ENCODE measurements at regions not wholly inside any gene's neighbourhood (a gene's known extent, or its start where the extent isn't known, plus 50 kb on each side); places are given as distances from the start of the nearest gene placed in this dataset.

DNA sequence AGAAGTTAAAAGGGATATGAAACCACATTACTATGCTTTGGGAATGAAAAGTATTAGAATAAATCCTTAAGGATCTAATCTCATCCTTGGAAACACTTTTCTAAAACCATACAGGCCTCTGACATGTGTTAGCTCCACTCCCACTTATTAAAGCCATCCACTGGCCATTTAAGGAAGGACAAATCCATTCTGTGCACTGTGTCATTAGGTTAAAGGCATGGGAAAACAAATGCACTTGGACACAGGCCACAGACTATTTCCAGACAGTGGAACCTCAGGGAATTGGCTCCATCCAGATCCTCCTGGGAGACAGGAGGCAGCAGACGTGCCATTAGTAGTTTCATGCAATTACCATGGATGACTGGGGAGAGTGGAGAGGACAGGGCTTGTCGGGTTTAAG lies 454.9 kb downstream of the ENC1 start:
- H3K27me3 Mint-ChIP-seq (ENCODE audit: unreplicated experiment) = no peaks in the 10 kb centered on the region
- TF ChIP-seq CTCF (IDR thresholded peaks at IDR 0.05; ENCODE audit: unreplicated experiment) = no peak
- intact Hi-C loops (cut with micrococcal nuclease; ENCODE audit: unreplicated experiment) = no loop called here
- no peak for DNase-seq
- no peaks in the 10 kb centered on the region for H3K36me3 Mint-ChIP-seq (ENCODE audit: insufficient read depth, unreplicated experiment)
- no peaks in the 10 kb centered on the region for H3K4me1 Mint-ChIP-seq (ENCODE audit: low read depth, unreplicated experiment)
- H3K27ac Mint-ChIP-seq (ENCODE audit: unreplicated experiment) = no peak overlapping the region
- no TSS peak for BruUV-seq (replicated peaks)
- peaks cover 5% of the 10 kb centered on the region for H3K9me3 Mint-ChIP-seq (ENCODE audit: low read depth, unreplicated experiment)
- no peak overlapping the region for H3K4me3 Mint-ChIP-seq (ENCODE audit: low read depth, unreplicated experiment)
- CTCF ChIA-PET = no interaction called here

GRCh38 chr5:74184649-74185048 lies 455.9 kb downstream of the ENC1 start:
- no TSS peak for BruUV-seq (replicated peaks)
- Mint-ChIP-seq H3K9me3 (ENCODE audit: low read depth, unreplicated experiment) (peaks cover 5% of the 10 kb centered on the region), H3K4me1 (ENCODE audit: low read depth, unreplicated experiment) (no peaks in the 10 kb centered on the region), H3K27me3 (ENCODE audit: unreplicated experiment) (no peaks in the 10 kb centered on the region), H3K4me3 (ENCODE audit: low read depth, unreplicated experiment) (no peak overlapping the region), H3K27ac (ENCODE audit: unreplicated experiment) (no peak overlapping the region), H3K36me3 (ENCODE audit: insufficient read depth, unreplicated experiment) (no peaks in the 10 kb centered on the region)
- DNase-seq = no peak
- no peak for TF ChIP-seq CTCF (IDR thresholded peaks at IDR 0.05; ENCODE audit: unreplicated experiment)
- intact Hi-C loops (cut with micrococcal nuclease; ENCODE audit: unreplicated experiment) = no loop called here
- CTCF ChIA-PET = no interaction called here

DNA sequence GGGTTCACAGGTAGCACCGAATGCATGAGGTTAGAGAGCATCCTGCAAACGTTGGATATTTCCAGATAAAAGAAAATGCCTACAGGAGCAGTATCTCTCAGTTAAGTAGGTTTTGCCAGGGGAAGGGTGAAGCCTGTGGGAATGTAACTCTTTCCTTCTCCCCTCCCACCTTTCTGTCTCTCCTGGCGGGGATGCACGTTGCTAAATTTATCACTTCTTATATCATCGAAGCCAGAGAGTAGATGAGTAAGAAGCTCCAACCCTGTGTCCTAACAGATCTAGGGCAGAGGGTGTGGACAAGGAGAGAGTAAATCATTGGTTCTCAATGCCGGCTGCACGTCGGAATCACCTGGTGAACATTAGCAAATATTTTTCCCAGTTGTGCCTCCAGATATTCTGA lies 457.5 kb downstream of the ENC1 start:
- Mint-ChIP-seq H3K27me3 (ENCODE audit: unreplicated experiment) (no peaks in the 10 kb centered on the region), H3K4me3 (ENCODE audit: low read depth, unreplicated experiment) (no peak overlapping the region), H3K4me1 (ENCODE audit: low read depth, unreplicated experiment) (no peaks in the 10 kb centered on the region), H3K36me3 (ENCODE audit: insufficient read depth, unreplicated experiment) (no peaks in the 10 kb centered on the region), H3K27ac (ENCODE audit: unreplicated experiment) (no peak overlapping the region), H3K9me3 (ENCODE audit: low read depth, unreplicated experiment) (peaks cover 5% of the 10 kb centered on the region)
- no TSS peak for BruUV-seq (replicated peaks)
- no peak for DNase-seq
- intact Hi-C loops (cut with micrococcal nuclease; ENCODE audit: unreplicated experiment) = no loop called here
- no peak for TF ChIP-seq CTCF (IDR thresholded peaks at IDR 0.05; ENCODE audit: unreplicated experiment)
- CTCF ChIA-PET = no interaction called here

GRCh38 chr5:74182603-74183002 lies 457.9 kb downstream of the ENC1 start:
- no peaks in the 10 kb centered on the region for H3K4me1 Mint-ChIP-seq (ENCODE audit: low read depth, unreplicated experiment)
- no peak overlapping the region for H3K4me3 Mint-ChIP-seq (ENCODE audit: low read depth, unreplicated experiment)
- no peaks in the 10 kb centered on the region for H3K27me3 Mint-ChIP-seq (ENCODE audit: unreplicated experiment)
- intact Hi-C loops (cut with micrococcal nuclease; ENCODE audit: unreplicated experiment) = no loop called here
- H3K36me3 Mint-ChIP-seq (ENCODE audit: insufficient read depth, unreplicated experiment) = no peaks in the 10 kb centered on the region
- H3K27ac Mint-ChIP-seq (ENCODE audit: unreplicated experiment) = no peak overlapping the region
- CTCF ChIA-PET = no interaction called here
- BruUV-seq (replicated peaks) = no TSS peak
- no peak for TF ChIP-seq CTCF (IDR thresholded peaks at IDR 0.05; ENCODE audit: unreplicated experiment)
- no peak for DNase-seq
- H3K9me3 Mint-ChIP-seq (ENCODE audit: low read depth, unreplicated experiment) = peaks cover 3% of the 10 kb centered on the region

DNA sequence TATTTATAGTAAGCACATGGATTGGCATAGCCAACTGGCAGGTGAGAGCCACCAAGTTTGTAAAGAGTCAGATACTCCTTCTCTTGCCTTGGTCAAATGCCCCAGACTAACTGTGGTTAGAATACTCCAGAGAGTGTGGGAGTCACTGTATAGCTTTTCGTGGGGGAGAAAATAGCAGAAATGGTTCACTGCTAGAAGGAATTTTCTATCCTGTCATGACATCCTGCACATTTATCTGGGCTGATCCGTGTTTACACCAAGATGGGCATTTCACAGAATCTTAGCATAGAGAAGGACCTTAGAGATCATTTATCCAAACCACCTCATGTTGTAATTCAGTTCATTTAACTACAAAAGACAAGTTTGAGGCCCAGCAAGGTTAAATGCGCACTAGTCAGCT lies 460.8 kb downstream of the ENC1 start:
- no peaks in the 10 kb centered on the region for H3K4me1 Mint-ChIP-seq (ENCODE audit: low read depth, unreplicated experiment)
- H3K9me3 Mint-ChIP-seq (ENCODE audit: low read depth, unreplicated experiment) = no peaks in the 10 kb centered on the region
- H3K27ac Mint-ChIP-seq (ENCODE audit: unreplicated experiment) = no peak overlapping the region
- H3K36me3 Mint-ChIP-seq (ENCODE audit: insufficient read depth, unreplicated experiment) = no peaks in the 10 kb centered on the region
- no peak for TF ChIP-seq CTCF (IDR thresholded peaks at IDR 0.05; ENCODE audit: unreplicated experiment)
- no peaks in the 10 kb centered on the region for H3K27me3 Mint-ChIP-seq (ENCODE audit: unreplicated experiment)
- intact Hi-C loops (cut with micrococcal nuclease; ENCODE audit: unreplicated experiment) = no loop called here
- no TSS peak for BruUV-seq (replicated peaks)
- CTCF ChIA-PET = interaction anchor here (0.9 kb wide), 1 partner anchor 13 kb away, joined by 3 read pairs; no protein-coding TSS in a partner anchor
- no peak overlapping the region for H3K4me3 Mint-ChIP-seq (ENCODE audit: low read depth, unreplicated experiment)
- DNase-seq = no peak

All from Calu3 (cell line).